ENCODE measurements at regions not wholly inside any gene's neighbourhood (a gene's known extent, or its start where the extent isn't known, plus 50 kb on each side); places are given as distances from the start of the nearest gene placed in this dataset.

DNA sequence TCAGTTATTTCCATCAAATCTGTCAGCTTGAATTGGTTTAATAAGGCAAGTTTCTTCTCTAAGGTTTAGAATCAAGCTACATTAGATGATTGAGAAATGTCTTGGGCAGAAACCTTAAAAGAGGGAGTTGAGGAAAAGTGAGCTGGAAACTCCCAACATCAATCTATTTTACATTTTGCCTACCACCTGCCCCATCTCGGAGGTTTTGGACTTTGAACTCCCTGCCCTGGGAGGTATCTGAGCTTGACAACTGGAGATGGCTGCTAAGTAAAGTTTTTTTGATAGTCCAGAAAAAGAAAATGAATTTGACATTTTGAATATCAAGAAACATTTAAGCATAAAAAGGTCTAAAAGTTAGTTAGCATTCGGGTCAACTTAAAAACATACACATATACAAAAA is 234.2 kb downstream of the NFKBIZ start:
- TF ChIP-seq, protein P1, sequence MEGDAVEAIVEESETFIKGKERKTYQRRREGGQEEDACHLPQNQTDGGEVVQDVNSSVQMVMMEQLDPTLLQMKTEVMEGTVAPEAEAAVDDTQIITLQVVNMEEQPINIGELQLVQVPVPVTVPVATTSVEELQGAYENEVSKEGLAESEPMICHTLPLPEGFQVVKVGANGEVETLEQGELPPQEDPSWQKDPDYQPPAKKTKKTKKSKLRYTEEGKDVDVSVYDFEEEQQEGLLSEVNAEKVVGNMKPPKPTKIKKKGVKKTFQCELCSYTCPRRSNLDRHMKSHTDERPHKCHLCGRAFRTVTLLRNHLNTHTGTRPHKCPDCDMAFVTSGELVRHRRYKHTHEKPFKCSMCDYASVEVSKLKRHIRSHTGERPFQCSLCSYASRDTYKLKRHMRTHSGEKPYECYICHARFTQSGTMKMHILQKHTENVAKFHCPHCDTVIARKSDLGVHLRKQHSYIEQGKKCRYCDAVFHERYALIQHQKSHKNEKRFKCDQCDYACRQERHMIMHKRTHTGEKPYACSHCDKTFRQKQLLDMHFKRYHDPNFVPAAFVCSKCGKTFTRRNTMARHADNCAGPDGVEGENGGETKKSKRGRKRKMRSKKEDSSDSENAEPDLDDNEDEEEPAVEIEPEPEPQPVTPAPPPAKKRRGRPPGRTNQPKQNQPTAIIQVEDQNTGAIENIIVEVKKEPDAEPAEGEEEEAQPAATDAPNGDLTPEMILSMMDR (IDR thresholded peaks at IDR 0.05) = no peak
- no peak for TF ChIP-seq POLR2AphosphoS5 (IDR thresholded peaks at IDR 0.05; ENCODE audit: insufficient read depth in 1 of 2, low read depth in 1 of 2)
